Transverse colon (tissue), 4 donors: ENCODE measurements at regions not wholly inside any gene's neighbourhood (a gene's known extent, or its start where the extent isn't known, plus 50 kb on each side); places are given as distances from the start of the nearest gene placed in this dataset.

Experiments
- EP300 ChIP-seq: sonication (generic); formaldehyde crosslinking; IDR thresholded peaks from one replicate; pipeline ENCODE4 v1.6.1; 2017; ENCODE audit warnings: antibody characterized with exemption, low read depth
- POLR2AphosphoS5 ChIP-seq, 3 donors: sonication (generic); formaldehyde crosslinking; IDR thresholded peaks; one replicate each; pipeline ENCODE4 v1.6.1; 2016; ENCODE audit warnings: antibody characterized with exemption in 3 of 3
- TF ChIP-seq, protein P1 (sequence below), 5 experiments: fragments of 200-600 bp in 3 of 5; fragments of 450-650 bp in 2 of 5; sonication (generic) in 3 of 5; IDR thresholded peaks; 1 replicate in 2 of 5; 2 replicates in 3 of 5; pipeline ENCODE4 v1.5.1; 2016 to 2017; ENCODE audit warnings: antibody characterized with exemption in 5 of 5, inconsistent platforms in 3 of 5, mild to moderate bottlenecking in 2 of 5, moderate library complexity in 1 of 5

DNA sequence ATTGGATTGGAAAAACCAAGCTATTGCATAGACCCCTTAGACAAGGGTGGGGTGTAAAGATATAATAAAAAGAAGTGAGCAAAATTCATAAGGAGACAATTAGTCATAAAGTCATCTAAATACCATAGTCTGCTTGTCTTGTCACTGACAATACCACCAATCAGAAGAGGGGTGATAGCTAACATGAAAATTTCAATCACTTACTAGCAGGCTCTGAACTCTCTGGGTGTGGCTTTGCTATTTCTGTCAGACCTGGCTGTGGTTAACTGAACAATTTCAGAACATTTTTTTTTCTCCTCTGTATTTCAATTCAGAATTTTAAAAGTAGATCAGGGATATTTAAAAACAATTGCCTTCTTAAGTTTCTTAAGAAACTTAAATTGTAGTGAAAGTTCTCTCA, 158.5 kb upstream of the PRMT6 start:
- no peak for TF ChIP-seq EP300
- TF ChIP-seq, protein P1, sequence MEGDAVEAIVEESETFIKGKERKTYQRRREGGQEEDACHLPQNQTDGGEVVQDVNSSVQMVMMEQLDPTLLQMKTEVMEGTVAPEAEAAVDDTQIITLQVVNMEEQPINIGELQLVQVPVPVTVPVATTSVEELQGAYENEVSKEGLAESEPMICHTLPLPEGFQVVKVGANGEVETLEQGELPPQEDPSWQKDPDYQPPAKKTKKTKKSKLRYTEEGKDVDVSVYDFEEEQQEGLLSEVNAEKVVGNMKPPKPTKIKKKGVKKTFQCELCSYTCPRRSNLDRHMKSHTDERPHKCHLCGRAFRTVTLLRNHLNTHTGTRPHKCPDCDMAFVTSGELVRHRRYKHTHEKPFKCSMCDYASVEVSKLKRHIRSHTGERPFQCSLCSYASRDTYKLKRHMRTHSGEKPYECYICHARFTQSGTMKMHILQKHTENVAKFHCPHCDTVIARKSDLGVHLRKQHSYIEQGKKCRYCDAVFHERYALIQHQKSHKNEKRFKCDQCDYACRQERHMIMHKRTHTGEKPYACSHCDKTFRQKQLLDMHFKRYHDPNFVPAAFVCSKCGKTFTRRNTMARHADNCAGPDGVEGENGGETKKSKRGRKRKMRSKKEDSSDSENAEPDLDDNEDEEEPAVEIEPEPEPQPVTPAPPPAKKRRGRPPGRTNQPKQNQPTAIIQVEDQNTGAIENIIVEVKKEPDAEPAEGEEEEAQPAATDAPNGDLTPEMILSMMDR (IDR thresholded peaks at IDR 0.05): no peak
- no peak for TF ChIP-seq POLR2AphosphoS5 (IDR thresholded peaks at IDR 0.05)
